ENCODE measurements at regions not wholly inside any gene's neighbourhood (a gene's known extent, or its start where the extent isn't known, plus 50 kb on each side); places are given as distances from the start of the nearest gene placed in this dataset.

- DNase-seq = no peak
- intact Hi-C loops (cut with DNase I) = no loop called here
These were observed 1309.2 kb upstream of the C9orf72 start for GRCh38 chr9:28882529-28882928.

DNA sequence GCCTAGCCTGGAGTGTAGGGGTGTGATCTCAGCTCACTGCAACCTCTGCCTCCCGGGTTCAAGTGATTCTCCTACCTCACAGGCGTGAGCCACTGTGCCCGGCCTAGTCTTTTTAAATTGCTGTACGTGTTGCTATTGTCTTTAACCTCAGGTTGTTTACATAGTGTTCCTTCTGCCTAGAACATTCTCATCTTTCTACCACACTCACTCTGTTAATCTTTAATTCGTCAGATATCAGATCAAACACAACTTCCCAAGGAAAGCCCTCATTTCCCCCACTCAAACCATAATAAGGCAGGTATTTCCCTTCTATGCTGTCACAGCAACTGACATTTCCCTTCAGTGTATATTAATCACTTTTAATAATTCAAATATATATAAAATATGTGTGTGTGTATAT, 1310.0 kb upstream of the C9orf72 start:
- intact Hi-C loops (cut with DNase I) = no loop called here
- no peak for DNase-seq

GRCh38 chr9:28887188-28887884, 1314.1 kb upstream of the C9orf72 start:
- intact Hi-C loops (cut with DNase I) = no loop called here
- no peak for DNase-seq

GRCh38 chr9:28888806-28889205, 1315.5 kb upstream of the C9orf72 start:
- intact Hi-C loops (cut with DNase I) = no loop called here
- DNase-seq = no peak

- intact Hi-C loops (cut with DNase I) = no loop called here
- no peak for DNase-seq
These were observed 1319.3 kb upstream of the C9orf72 start for GRCh38 chr9:28892538-28892937.

DNA sequence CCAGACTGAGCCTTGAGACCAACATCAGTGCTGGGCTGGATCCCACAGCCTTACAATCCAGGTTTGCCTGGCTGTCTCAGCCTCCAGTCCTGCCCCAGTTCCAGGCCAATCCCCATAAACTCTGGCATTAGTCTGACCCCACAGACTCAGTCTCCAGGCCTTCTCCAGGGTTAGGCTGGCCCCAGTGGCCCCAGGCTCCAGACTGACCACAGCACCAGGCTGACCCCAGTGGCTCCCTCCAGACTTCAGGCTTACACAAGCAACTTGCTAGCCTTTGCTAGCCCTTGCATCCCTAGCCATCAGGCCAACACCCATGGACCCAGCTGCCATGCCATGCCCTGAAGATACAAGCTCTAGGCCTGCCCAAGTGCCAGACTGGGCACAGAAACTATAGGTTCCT, 1326.0 kb upstream of the C9orf72 start:
- intact Hi-C loops (cut with DNase I) = no loop called here
- DNase-seq = no peak

DNA sequence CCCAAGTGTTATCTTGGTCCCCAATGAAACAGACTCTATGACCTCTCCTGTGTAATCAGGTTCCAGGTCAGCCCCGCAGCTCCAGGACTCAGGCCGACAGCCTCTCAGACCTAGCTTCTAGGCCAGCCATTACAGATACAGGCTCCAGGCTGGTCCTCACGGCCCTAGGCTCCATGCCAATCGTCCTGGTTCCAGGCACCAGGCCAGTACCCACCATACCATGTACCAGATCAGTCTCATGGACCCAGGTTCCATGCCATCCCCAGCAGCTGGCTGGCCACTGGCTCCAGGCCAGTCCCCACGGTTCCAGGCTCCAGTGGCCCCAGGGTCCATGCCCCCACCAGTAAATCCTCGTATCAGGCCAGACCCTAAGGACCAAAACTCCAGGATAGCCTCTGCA, 1326.6 kb upstream of the C9orf72 start:
- intact Hi-C loops (cut with DNase I) = no loop called here
- no peak for DNase-seq

DNA sequence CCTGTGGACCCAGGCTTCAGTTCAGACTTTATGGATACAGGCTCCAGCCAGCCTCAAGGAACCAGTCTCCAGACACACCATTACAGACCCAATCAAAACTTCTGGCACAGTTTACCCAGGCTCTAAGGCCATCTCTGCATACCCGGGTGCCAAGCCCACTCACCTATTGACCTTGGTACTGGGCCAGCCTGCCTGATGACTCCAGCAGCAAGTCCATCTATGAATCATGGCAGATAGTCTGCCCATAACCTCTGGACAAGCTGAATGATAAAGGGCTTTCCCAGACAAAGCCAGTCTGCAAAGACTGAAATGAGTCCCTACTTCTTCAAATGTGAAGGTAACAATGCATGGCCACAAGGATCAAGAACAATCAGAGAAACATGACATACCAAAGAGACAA, 1327.1 kb upstream of the C9orf72 start:
- intact Hi-C loops (cut with DNase I) = no loop called here
- DNase-seq = no peak

GRCh38 chr9:28909526-28909925, 1336.2 kb upstream of the C9orf72 start:
- intact Hi-C loops (cut with DNase I) = no loop called here
- no peak for DNase-seq

DNA sequence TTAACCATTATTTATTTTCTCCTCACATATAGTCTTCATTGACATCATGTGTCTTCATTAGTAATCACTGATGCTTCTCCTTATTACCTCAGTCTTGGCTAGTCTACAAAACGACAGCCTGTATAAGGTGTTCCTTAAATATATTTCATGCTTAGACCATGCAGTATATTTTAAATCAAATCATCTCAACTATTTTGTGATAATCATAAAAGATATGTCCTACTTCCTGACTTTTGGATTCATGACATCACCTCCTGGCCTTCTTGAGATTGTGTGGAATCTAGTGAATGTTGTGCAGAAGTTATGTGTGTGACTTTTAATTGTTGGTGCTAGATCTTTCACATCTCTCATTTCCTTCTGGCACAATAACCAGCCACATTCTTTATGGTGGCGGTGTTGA, 1339.3 kb upstream of the C9orf72 start:
- intact Hi-C loops (cut with DNase I) = no loop called here
- DNase-seq = no peak

GRCh38 chr9:28915202-28915930, 1342.1 kb upstream of the C9orf72 start:
- intact Hi-C loops (cut with DNase I) = no loop called here
- DNase-seq = no peak

- intact Hi-C loops (cut with DNase I) = no loop called here
- DNase-seq = no peak
These were observed 1343.1 kb upstream of the C9orf72 start for GRCh38 chr9:28916348-28916747.

- intact Hi-C loops (cut with DNase I) = no loop called here
- DNase-seq = no peak
These were observed 1348.7 kb upstream of the C9orf72 start for GRCh38 chr9:28921857-28922500.

DNA sequence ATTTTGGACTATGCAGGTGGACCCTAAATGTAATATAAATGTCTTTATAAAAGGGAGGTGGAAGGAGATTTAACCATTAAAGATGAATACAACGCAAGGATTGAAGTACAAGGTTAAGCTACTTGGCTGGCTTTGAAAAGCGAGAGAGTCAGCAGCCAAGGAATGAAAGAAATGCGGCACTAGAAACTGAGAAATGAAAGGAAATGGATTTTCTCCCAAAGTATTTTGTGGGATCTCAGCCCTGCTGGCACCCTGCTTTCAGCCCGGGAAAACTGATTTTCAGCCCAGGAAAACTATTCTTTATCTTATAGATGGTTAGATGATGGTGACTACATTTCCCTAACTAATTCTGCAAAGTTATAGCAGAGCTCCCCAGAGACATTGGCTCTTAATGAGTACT, 1349.6 kb upstream of the C9orf72 start:
- intact Hi-C loops (cut with DNase I) = no loop called here

GRCh38 chr9:28923351-28923750, 1350.1 kb upstream of the C9orf72 start:
- no peak for DNase-seq
- intact Hi-C loops (cut with DNase I) = no loop called here

More for the DNA sequence above, 1349.6 kb upstream of the C9orf72 start:
- no peak for DNase-seq

DNA sequence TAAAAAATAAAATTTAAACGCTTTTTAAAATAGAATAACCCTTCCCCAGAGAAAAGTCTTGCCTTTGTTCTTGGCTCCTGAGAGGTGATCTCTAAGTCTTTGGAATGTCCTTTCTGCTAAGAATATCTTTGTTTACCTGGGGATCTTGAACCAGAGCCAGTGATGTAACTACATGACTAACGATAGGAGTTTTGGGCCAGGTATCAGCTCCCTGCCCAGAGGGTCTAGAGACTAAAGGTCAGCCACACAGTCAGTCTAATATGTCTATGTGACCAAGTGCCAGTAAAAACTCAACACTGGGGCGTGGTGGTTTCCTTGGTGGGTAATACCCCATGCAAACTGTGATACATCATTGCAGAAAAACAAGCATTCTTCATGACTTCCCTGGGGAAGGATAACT, 1351.9 kb upstream of the C9orf72 start:
- intact Hi-C loops (cut with DNase I) = no loop called here
- no peak for DNase-seq

GRCh38 chr9:28926306-28926705, 1353.0 kb upstream of the C9orf72 start:
- no peak for DNase-seq
- intact Hi-C loops (cut with DNase I) = no loop called here

DNA sequence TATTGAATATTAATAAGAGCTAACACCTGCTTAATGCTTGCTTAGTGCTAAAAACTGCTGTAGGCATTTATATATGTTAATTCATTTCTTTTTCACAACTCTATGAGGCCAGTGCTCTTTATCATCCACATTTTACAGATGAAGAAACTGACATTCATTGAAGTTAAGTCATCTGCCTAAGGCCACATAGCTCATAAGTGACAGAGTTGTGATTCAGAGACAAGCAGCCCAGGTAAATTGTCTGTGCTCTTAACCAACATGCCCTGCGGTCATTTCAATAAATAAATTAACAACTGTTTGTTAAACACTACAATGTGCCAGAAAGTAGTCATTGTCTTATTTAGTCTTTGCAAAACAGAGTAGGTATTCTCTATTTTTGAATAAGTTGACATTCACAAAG, 1354.4 kb upstream of the C9orf72 start:
- DNase-seq = no peak
- intact Hi-C loops (cut with DNase I) = no loop called here

- intact Hi-C loops (cut with DNase I) = no loop called here
- no peak for DNase-seq
These were observed 1356.2 kb upstream of the C9orf72 start for GRCh38 chr9:28929433-28929832.

DNA sequence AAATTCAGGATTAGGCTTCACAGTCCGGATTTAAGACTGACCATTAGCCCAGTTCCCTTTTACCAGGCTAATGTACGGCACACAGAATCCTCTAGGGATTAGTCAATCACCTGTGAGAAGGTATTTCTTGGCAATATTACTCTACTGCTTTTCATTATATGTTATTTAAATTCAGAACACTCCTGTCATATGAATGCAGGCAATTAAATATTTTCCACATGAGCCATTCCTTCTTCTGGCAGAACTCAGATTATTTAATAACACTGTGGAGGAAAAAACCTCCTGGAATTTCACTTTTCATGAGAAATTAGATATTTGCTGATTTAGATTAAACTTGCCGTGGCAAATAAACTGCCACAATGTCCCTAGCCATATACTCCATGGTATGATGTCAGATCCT, 1357.5 kb upstream of the C9orf72 start:
- intact Hi-C loops (cut with DNase I) = no loop called here
- DNase-seq = no peak

DNA sequence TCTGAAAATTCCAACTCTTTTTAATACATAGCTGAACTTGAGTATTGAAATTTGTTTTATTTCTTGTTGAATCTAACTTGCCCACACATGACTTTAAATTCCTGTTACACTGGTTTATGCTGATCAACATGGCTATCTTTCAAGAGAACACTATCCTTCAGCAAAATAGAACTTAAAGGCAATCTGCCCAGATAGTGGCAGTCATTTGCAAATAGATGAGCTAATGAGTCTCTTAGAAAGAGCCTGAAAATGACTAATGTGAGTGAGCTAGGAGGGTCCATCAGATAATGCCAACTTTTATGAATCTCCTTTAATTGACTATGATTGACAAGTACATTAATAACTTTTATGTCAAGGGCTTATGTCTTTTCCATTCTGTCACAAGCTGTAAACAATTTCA, 1360.8 kb upstream of the C9orf72 start:
- intact Hi-C loops (cut with DNase I) = no loop called here

More for the DNA sequence above, 1360.8 kb upstream of the C9orf72 start:
- no peak for DNase-seq
